Neural cell (in vitro differentiated cells): ENCODE measurements at regions not wholly inside any gene's neighbourhood (a gene's known extent, or its start where the extent isn't known, plus 50 kb on each side); places are given as distances from the start of the nearest gene placed in this dataset.

Experiments used
- H2AFZ ChIP-seq: fragments of 200-600, 300-800 bp; sonication (generic), shearing (Covaris generic); 2 replicates; pipeline ENCODE4 v1.6.0; 2014; ENCODE audit warnings: low read depth, mild to moderate bottlenecking, antibody characterized with exemption, low read length, moderate library complexity
- H3F3A ChIP-seq: fragments of 200-600 bp; shearing (Covaris generic); 2 replicates; pipeline ENCODE4 v1.6.1; 2016; ENCODE audit warnings: mild to moderate bottlenecking, moderate library complexity, mixed read lengths, antibody characterized with exemption, low read length; ENCODE audit not compliant: insufficient read depth, poor library complexity, severe bottlenecking
- H3K27ac ChIP-seq: fragments of 200-600, 300-800 bp; sonication (generic), shearing (Covaris generic); 2 replicates; pipeline ENCODE4 v1.5.1; 2014; ENCODE audit warnings: mild to moderate bottlenecking, low read length, moderate library complexity
- H3K27me3 ChIP-seq: fragments of 300-800, 200-600 bp; sonication (generic), shearing (Covaris generic); 2 replicates; pipeline ENCODE4 v1.6.0; 2014; ENCODE audit warnings: mild to moderate bottlenecking, low read depth, low read length, moderate library complexity; ENCODE audit not compliant: insufficient read depth
- H3K36me3 ChIP-seq: fragments of 300-800, 200-600 bp; sonication (generic), shearing (Covaris generic); 2 replicates; pipeline ENCODE4 v1.5.1; 2014; ENCODE audit warnings: mild to moderate bottlenecking, antibody characterized with exemption, low read length, moderate library complexity; ENCODE audit not compliant: insufficient read depth
- H3K4me2 ChIP-seq: fragments of 300-800, 200-600 bp; sonication (generic), shearing (Covaris generic); 2 replicates; pipeline ENCODE4 v1.6.0; 2014; ENCODE audit warnings: mild to moderate bottlenecking, low read length
- H3K4me3 ChIP-seq: fragments of 300-800, 200-600 bp; sonication (generic), shearing (Covaris generic); 2 replicates; pipeline ENCODE4 v1.5.1; 2014; ENCODE audit warnings: mild to moderate bottlenecking, low read length, moderate library complexity
- H3K79me2 ChIP-seq: fragments of 200-600 bp; shearing (Covaris generic); replicated peaks from 2 replicates; pipeline ENCODE4 v1.6.0; 2014; ENCODE audit warnings: mild to moderate bottlenecking, low read length, moderate library complexity; ENCODE audit not compliant: insufficient read depth
- H3K9ac ChIP-seq: fragments of 300-800, 200-600 bp; sonication (generic), shearing (Covaris generic); 2 replicates; pipeline ENCODE4 v1.6.1; 2016; ENCODE audit warnings: mild to moderate bottlenecking, low read length, mixed read lengths
- H3K9me2 ChIP-seq: fragments of 200-600 bp; shearing (Covaris generic); 2 replicates; pipeline ENCODE4 v1.6.1; 2016; ENCODE audit warnings: mild to moderate bottlenecking, low read length, mixed read lengths; ENCODE audit not compliant: insufficient read depth
- H3K9me3 ChIP-seq: fragments of 200-600, 300-800 bp; sonication (generic), shearing (Covaris generic); 2 replicates; pipeline ENCODE4 v1.6.1; 2016; ENCODE audit warnings: mild to moderate bottlenecking, mixed run types, low read length, moderate library complexity, mixed read lengths
- H4K20me1 ChIP-seq: fragments of 200-600 bp; shearing (Covaris generic); 2 replicates; pipeline ENCODE4 v1.6.1; 2016; ENCODE audit warnings: mild to moderate bottlenecking, mixed run types; ENCODE audit not compliant: insufficient read depth
- CTCF ChIP-seq: fragments of 450-650 bp; IDR thresholded peaks from 2 replicates; pipeline ENCODE4 v1.5.1; 2014; ENCODE audit warnings: antibody characterized with exemption, mild to moderate bottlenecking, moderate library complexity; ENCODE audit not compliant: poor library complexity, severe bottlenecking
- EP300 ChIP-seq: fragments of 450-650 bp; conservative IDR thresholded peaks from 2 replicates; pipeline ENCODE4 v1.6.1; 2014; ENCODE audit warnings: antibody characterized with exemption, mild to moderate bottlenecking, moderate library complexity; ENCODE audit not compliant: poor library complexity, severe bottlenecking
- EZH2 ChIP-seq: fragments of 200-600, 300-800 bp; shearing (Covaris generic), sonication (generic); IDR thresholded peaks from 2 replicates; pipeline ENCODE4 v1.6.1; 2014; ENCODE audit warnings: antibody characterized with exemption, low read length, borderline replicate concordance, mild to moderate bottlenecking; ENCODE audit not compliant: insufficient read depth, poor library complexity, severe bottlenecking
- MXI1 ChIP-seq: fragments of 450-650 bp; conservative IDR thresholded peaks from 2 replicates; pipeline ENCODE4 v1.6.1; 2014; ENCODE audit warnings: antibody characterized with exemption, mild to moderate bottlenecking; ENCODE audit not compliant: poor library complexity, severe bottlenecking
- POLR2AphosphoS5 ChIP-seq: IDR thresholded peaks from 2 replicates; pipeline ENCODE4 v1.6.1; 2012
- RAD21 ChIP-seq: fragments of 450-650 bp; conservative IDR thresholded peaks from 2 replicates; pipeline ENCODE4 v1.6.1; 2014; ENCODE audit warnings: antibody characterized with exemption, mild to moderate bottlenecking, moderate library complexity
- REST ChIP-seq: IDR thresholded peaks from 2 replicates; pipeline ENCODE4 v1.6.1; 2012; ENCODE audit warnings: borderline replicate concordance
- SMC3 ChIP-seq: fragments of 450-650 bp; conservative IDR thresholded peaks from 2 replicates; pipeline ENCODE4 v1.6.1; 2014; ENCODE audit warnings: antibody characterized with exemption, mild to moderate bottlenecking, moderate library complexity; ENCODE audit not compliant: poor library complexity
- TAF1 ChIP-seq: IDR thresholded peaks from 2 replicates; pipeline ENCODE4 v1.6.1; 2012; ENCODE audit warnings: low read depth

- Histone ChIP-seq H3K9ac (no peak overlapping the region), H3K27ac (no peak overlapping the region), H3K79me2 (no peaks in the 10 kb centered on the region), H3F3A (no peaks in the 10 kb centered on the region), H3K27me3 (no peaks in the 10 kb centered on the region), H2AFZ (no peak overlapping the region), H3K4me2 (no peak overlapping the region), H3K36me3 (no peaks in the 10 kb centered on the region), H3K9me2 (no peaks in the 10 kb centered on the region), H3K9me3 (no peaks in the 10 kb centered on the region), H3K4me3 (no peak overlapping the region), H4K20me1 (no peaks in the 10 kb centered on the region)
- TF ChIP-seq SMC3: no peak
These were observed 317.8 kb downstream of the SHQ1 start for GRCh38 chr3:72530426-72530825.

GRCh38 chr3:72529081-72529480 is 319.2 kb downstream of the SHQ1 start:
- no peaks in the 10 kb centered on the region for H3K79me2 ChIP-seq
- H3K27ac ChIP-seq: no peak overlapping the region
- no peaks in the 10 kb centered on the region for H3F3A ChIP-seq
- H2AFZ ChIP-seq: no peak overlapping the region
- no peaks in the 10 kb centered on the region for H3K27me3 ChIP-seq
- H3K9ac ChIP-seq: no peak overlapping the region
- no peak for TF ChIP-seq EZH2
- TF ChIP-seq RAD21: no peak
- no peak for TF ChIP-seq REST
- TF ChIP-seq EP300: no peak
- TF ChIP-seq TAF1: no peak
- no peak for TF ChIP-seq MXI1
- no peak for TF ChIP-seq SMC3
- TF ChIP-seq CTCF: no peak
- no peak for TF ChIP-seq POLR2AphosphoS5
- no peak overlapping the region for H3K4me3 ChIP-seq
- no peaks in the 10 kb centered on the region for H3K36me3 ChIP-seq
- H3K9me2 ChIP-seq: no peaks in the 10 kb centered on the region
- no peaks in the 10 kb centered on the region for H4K20me1 ChIP-seq
- H3K4me2 ChIP-seq: no peak overlapping the region
- H3K9me3 ChIP-seq: no peaks in the 10 kb centered on the region

- Histone ChIP-seq H3K27ac (no peak overlapping the region), H3K4me2 (no peak overlapping the region), H3K36me3 (no peaks in the 10 kb centered on the region), H3K79me2 (no peaks in the 10 kb centered on the region), H3K9me2 (no peaks in the 10 kb centered on the region), H2AFZ (no peak overlapping the region), H4K20me1 (no peaks in the 10 kb centered on the region), H3K9ac (no peak overlapping the region), H3K9me3 (no peaks in the 10 kb centered on the region), H3K4me3 (no peak overlapping the region), H3F3A (no peaks in the 10 kb centered on the region), H3K27me3 (no peaks in the 10 kb centered on the region)
- TF ChIP-seq CTCF: no peak
- TF ChIP-seq EZH2: no peak
- no peak for TF ChIP-seq TAF1
- TF ChIP-seq POLR2AphosphoS5: no peak
- peak; percentile 36 for TF ChIP-seq EP300
- no peak for TF ChIP-seq SMC3
- no peak for TF ChIP-seq REST
- TF ChIP-seq MXI1: no peak
These were observed 324.7 kb downstream of the SHQ1 start for GRCh38 chr3:72523429-72524151.
